Thyroid gland (tissue), 4 donors: ENCODE measurements at regions not wholly inside any gene's neighbourhood (a gene's known extent, or its start where the extent isn't known, plus 50 kb on each side); places are given as distances from the start of the nearest gene placed in this dataset.

Experiments
- POLR2A ChIP-seq, 2 donors: fragments of 450-650 bp; IDR thresholded peaks; one replicate each; pipeline ENCODE4 v1.6.1; 2017; ENCODE audit warnings: antibody characterized with exemption in 2 of 2, mild to moderate bottlenecking in 2 of 2, moderate library complexity in 1 of 2
- TF ChIP-seq, protein P1 (sequence below), 6 experiments: fragments of 200-600 bp in 3 of 6; fragments of 450-650 bp in 3 of 6; sonication (generic) in 3 of 6; IDR thresholded peaks; one replicate each; pipeline ENCODE4 v1.5.1; 2016 to 2019; ENCODE audit warnings: antibody characterized with exemption in 6 of 6, mild to moderate bottlenecking in 2 of 6, inconsistent platforms in 1 of 6, moderate library complexity in 1 of 6

DNA sequence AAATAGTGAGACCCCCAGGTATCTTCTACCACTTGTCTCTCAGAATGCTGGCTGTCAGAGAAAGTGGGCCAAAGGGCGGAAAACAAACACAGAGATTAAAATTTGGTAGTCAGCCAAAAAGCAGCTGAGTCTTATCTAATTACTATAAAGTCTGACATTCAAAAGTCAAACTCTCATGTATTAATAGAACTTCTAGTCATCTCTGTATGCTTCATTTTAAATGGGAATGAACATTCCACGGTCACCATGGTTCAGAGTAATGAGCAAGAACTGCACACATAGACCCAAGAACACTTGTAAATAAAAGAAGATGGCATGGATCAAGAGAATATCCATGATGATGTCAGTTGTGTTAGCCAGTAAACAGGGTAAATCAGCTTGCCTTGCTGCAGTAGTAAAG, 1267.0 kb upstream of the CHAC2 start:
- TF ChIP-seq, protein P1, sequence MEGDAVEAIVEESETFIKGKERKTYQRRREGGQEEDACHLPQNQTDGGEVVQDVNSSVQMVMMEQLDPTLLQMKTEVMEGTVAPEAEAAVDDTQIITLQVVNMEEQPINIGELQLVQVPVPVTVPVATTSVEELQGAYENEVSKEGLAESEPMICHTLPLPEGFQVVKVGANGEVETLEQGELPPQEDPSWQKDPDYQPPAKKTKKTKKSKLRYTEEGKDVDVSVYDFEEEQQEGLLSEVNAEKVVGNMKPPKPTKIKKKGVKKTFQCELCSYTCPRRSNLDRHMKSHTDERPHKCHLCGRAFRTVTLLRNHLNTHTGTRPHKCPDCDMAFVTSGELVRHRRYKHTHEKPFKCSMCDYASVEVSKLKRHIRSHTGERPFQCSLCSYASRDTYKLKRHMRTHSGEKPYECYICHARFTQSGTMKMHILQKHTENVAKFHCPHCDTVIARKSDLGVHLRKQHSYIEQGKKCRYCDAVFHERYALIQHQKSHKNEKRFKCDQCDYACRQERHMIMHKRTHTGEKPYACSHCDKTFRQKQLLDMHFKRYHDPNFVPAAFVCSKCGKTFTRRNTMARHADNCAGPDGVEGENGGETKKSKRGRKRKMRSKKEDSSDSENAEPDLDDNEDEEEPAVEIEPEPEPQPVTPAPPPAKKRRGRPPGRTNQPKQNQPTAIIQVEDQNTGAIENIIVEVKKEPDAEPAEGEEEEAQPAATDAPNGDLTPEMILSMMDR (IDR thresholded peaks at IDR 0.05) = no peak
- TF ChIP-seq POLR2A (IDR thresholded peaks at IDR 0.05) = no peak
